ENCODE measurements at regions not wholly inside any gene's neighbourhood (a gene's known extent, or its start where the extent isn't known, plus 50 kb on each side); places are given as distances from the start of the nearest gene placed in this dataset.

DNA sequence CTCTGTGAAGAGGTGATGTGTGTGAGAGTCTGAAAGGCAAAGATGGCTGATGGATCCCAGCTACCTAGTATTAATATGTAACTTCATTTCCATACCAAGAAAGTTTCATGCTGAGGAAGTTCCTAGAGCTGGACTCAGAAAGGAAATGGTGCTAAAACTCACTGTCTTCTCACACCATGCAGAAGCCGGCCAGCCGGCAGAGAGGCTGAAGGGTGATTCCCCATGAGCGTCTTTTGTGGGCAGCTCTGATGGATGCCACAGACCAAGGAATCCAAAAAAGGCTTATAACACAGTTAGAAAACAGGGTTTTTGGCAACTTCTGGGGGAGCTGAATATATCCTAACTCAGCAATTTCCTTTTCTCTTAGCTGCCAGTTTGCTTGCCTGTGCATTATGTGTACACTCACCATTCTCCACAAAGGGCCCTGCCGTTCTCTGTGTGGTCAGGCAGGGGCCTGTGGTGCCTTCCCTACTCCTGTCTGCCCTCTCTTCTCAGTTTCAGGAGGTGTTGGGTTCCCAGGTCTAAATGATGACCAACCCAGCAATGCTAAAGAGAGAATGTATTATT is 289.4 kb downstream of the MTX2 start:
- TF ChIP-seq, protein P1, sequence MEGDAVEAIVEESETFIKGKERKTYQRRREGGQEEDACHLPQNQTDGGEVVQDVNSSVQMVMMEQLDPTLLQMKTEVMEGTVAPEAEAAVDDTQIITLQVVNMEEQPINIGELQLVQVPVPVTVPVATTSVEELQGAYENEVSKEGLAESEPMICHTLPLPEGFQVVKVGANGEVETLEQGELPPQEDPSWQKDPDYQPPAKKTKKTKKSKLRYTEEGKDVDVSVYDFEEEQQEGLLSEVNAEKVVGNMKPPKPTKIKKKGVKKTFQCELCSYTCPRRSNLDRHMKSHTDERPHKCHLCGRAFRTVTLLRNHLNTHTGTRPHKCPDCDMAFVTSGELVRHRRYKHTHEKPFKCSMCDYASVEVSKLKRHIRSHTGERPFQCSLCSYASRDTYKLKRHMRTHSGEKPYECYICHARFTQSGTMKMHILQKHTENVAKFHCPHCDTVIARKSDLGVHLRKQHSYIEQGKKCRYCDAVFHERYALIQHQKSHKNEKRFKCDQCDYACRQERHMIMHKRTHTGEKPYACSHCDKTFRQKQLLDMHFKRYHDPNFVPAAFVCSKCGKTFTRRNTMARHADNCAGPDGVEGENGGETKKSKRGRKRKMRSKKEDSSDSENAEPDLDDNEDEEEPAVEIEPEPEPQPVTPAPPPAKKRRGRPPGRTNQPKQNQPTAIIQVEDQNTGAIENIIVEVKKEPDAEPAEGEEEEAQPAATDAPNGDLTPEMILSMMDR (IDR thresholded peaks at IDR 0.05): no peak
- no peak for TF ChIP-seq SIN3A (IDR thresholded peaks at IDR 0.05; ENCODE audit: borderline replicate concordance, insufficient read depth, low read depth, low read length)
- TF ChIP-seq POLR2AphosphoS5 (IDR thresholded peaks at IDR 0.05; ENCODE audit: low read depth, low read length): no peak
- TF ChIP-seq, protein P2, sequence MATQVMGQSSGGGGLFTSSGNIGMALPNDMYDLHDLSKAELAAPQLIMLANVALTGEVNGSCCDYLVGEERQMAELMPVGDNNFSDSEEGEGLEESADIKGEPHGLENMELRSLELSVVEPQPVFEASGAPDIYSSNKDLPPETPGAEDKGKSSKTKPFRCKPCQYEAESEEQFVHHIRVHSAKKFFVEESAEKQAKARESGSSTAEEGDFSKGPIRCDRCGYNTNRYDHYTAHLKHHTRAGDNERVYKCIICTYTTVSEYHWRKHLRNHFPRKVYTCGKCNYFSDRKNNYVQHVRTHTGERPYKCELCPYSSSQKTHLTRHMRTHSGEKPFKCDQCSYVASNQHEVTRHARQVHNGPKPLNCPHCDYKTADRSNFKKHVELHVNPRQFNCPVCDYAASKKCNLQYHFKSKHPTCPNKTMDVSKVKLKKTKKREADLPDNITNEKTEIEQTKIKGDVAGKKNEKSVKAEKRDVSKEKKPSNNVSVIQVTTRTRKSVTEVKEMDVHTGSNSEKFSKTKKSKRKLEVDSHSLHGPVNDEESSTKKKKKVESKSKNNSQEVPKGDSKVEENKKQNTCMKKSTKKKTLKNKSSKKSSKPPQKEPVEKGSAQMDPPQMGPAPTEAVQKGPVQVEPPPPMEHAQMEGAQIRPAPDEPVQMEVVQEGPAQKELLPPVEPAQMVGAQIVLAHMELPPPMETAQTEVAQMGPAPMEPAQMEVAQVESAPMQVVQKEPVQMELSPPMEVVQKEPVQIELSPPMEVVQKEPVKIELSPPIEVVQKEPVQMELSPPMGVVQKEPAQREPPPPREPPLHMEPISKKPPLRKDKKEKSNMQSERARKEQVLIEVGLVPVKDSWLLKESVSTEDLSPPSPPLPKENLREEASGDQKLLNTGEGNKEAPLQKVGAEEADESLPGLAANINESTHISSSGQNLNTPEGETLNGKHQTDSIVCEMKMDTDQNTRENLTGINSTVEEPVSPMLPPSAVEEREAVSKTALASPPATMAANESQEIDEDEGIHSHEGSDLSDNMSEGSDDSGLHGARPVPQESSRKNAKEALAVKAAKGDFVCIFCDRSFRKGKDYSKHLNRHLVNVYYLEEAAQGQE (IDR thresholded peaks at IDR 0.05; ENCODE audit: insufficient read depth in 1 of 2, low read depth in 2 of 2, low read length in 1 of 2): no peak
- TF ChIP-seq TCF7L2 (IDR thresholded peaks at IDR 0.05; ENCODE audit: low read depth, low read length): no peak
- in situ Hi-C loops (cut with HindIII; ENCODE audit: low pct_unique_long_range_greater_than_20kb, low sequenced_read_pairs) (no loop called here), intact Hi-C loops (cut with micrococcal nuclease; ENCODE audit: unreplicated experiment) (no loop called here)
- ChIA-PET POLR2A (no interaction called here), CTCF (no interaction called here)
- H3K27me3 ChIP-seq (ENCODE audit: control insufficient read depth, insufficient read depth, low read length): no peaks in the 10 kb centered on the region
- no peak overlapping the region for H3K27ac ChIP-seq (ENCODE audit: low read length)
- H3K4me1 ChIP-seq (ENCODE audit: control insufficient read depth, insufficient read depth, low read length): peaks cover 5% of the 10 kb centered on the region; the same call in 1 of the 2 replicates
- no peak for ATAC-seq
- H3K36me3 ChIP-seq (ENCODE audit: control insufficient read depth, insufficient read depth, low read length): no peaks in the 10 kb centered on the region
- no peak for DNase-seq (ENCODE audit: low read depth, low spot score)
- no peak overlapping the region for H3K4me3 ChIP-seq (ENCODE audit: low read depth in 2 of 2, low read length in 2 of 2)
- H3K9me3 ChIP-seq (ENCODE audit: control insufficient read depth, insufficient read depth, low read depth, low read length): no peaks in the 10 kb centered on the region
- no TSS peak for BruUV-seq (replicated peaks)

DNA sequence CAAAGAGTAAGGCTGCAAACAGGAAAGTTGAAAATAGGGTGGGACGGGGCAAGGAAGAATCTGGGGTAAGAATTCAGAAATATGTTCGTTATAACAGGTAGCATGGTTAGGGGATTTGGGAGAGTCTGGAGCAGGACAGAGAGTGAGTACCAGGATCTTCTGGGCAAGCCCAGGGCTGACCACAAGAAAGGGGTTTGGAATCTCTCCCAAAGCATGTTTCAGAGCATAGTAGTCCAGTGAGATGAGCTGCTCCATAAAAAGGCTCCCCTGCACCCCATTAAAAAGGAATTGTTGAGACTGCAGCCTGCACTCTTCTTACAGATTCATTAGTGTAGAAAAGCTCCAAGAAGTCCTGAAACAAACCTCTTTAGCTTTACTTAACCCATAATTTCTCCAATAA is 291.1 kb downstream of the MTX2 start:
- in situ Hi-C loops (cut with HindIII; ENCODE audit: low pct_unique_long_range_greater_than_20kb, low sequenced_read_pairs) (no loop called here), intact Hi-C loops (cut with micrococcal nuclease; ENCODE audit: unreplicated experiment) (no loop called here)
- ATAC-seq (no peak), DNase-seq (ENCODE audit: low read depth, low spot score) (no peak)
- Histone ChIP-seq H3K27ac (ENCODE audit: low read length) (no peak overlapping the region), H3K27me3 (ENCODE audit: control insufficient read depth, insufficient read depth, low read length) (no peaks in the 10 kb centered on the region), H3K36me3 (ENCODE audit: control insufficient read depth, insufficient read depth, low read length) (no peaks in the 10 kb centered on the region), H3K4me3 (ENCODE audit: low read depth in 2 of 2, low read length in 2 of 2) (no peak overlapping the region), H3K4me1 (ENCODE audit: control insufficient read depth, insufficient read depth, low read length) (no peaks in the 10 kb centered on the region), H3K9me3 (ENCODE audit: control insufficient read depth, insufficient read depth, low read depth, low read length) (no peaks in the 10 kb centered on the region)
- ChIA-PET CTCF (no interaction called here), POLR2A (no interaction called here)
- no peak for TF ChIP-seq TCF7L2 (IDR thresholded peaks at IDR 0.05; ENCODE audit: low read depth, low read length)
- TF ChIP-seq SIN3A (IDR thresholded peaks at IDR 0.05; ENCODE audit: borderline replicate concordance, insufficient read depth, low read depth, low read length): no peak
- TF ChIP-seq, protein P1 (IDR thresholded peaks at IDR 0.05): no peak
- TF ChIP-seq POLR2AphosphoS5 (IDR thresholded peaks at IDR 0.05; ENCODE audit: low read depth, low read length): no peak
- TF ChIP-seq, protein P2 (IDR thresholded peaks at IDR 0.05; ENCODE audit: insufficient read depth in 1 of 2, low read depth in 2 of 2, low read length in 1 of 2): no peak
- BruUV-seq (replicated peaks): no TSS peak
